Endothelial cell (in vitro differentiated cells): ENCODE measurements at regions not wholly inside any gene's neighbourhood (a gene's known extent, or its start where the extent isn't known, plus 50 kb on each side); places are given as distances from the start of the nearest gene placed in this dataset.

Experiments
- DNase-seq: peaks from one replicate; pipeline ENCODE4 v3.0.0; 2021; ENCODE audit warnings: low spot score
- H3K27ac Mint-ChIP-seq: one replicate; pipeline ENCODE4 v1.8.0; 2021; ENCODE audit warnings: mixed read lengths, inconsistent platforms; ENCODE audit not compliant: unreplicated experiment
- H3K27me3 Mint-ChIP-seq: one replicate; pipeline ENCODE4 v1.8.0; 2021; ENCODE audit warnings: mild to moderate bottlenecking, moderate library complexity, mixed read lengths, inconsistent platforms; ENCODE audit not compliant: unreplicated experiment
- H3K36me3 Mint-ChIP-seq: one replicate; pipeline ENCODE4 v1.8.0; 2021; ENCODE audit warnings: mild to moderate bottlenecking, low read depth, mixed read lengths, inconsistent platforms; ENCODE audit not compliant: unreplicated experiment
- H3K4me1 Mint-ChIP-seq: one replicate; pipeline ENCODE4 v1.8.0; 2021; ENCODE audit warnings: mild to moderate bottlenecking, mixed read lengths, inconsistent platforms; ENCODE audit not compliant: unreplicated experiment
- H3K4me3 Mint-ChIP-seq: one replicate; pipeline ENCODE4 v1.8.0; 2021; ENCODE audit warnings: mild to moderate bottlenecking, mixed read lengths, inconsistent platforms; ENCODE audit not compliant: unreplicated experiment
- H3K9me3 Mint-ChIP-seq: one replicate; pipeline ENCODE4 v1.8.0; 2021; ENCODE audit warnings: mixed read lengths, inconsistent platforms; ENCODE audit not compliant: unreplicated experiment
- CTCF ChIP-seq: fragments of 200-600 bp; sonication (generic); IDR thresholded peaks from one replicate; pipeline ENCODE4 v1.5.0; 2021; ENCODE audit warnings: antibody characterized with exemption; ENCODE audit not compliant: unreplicated experiment

GRCh38 chr9:31065691-31066090, 1318.8 kb upstream of the ACO1 start:
- Mint-ChIP-seq H3K36me3 (peaks cover 5% of the 10 kb centered on the region), H3K4me3 (no peak overlapping the region), H3K27ac (no peak overlapping the region), H3K9me3 (no peaks in the 10 kb centered on the region), H3K27me3 (peaks cover 5% of the 10 kb centered on the region), H3K4me1 (no peaks in the 10 kb centered on the region)
- DNase-seq, result no peak
- no peak for TF ChIP-seq CTCF

- peaks cover under 1% of the 10 kb centered on the region for H3K36me3 Mint-ChIP-seq
- no peaks in the 10 kb centered on the region for H3K4me1 Mint-ChIP-seq
- no peak overlapping the region for H3K4me3 Mint-ChIP-seq
- DNase-seq, result no peak
- no peaks in the 10 kb centered on the region for H3K9me3 Mint-ChIP-seq
- H3K27me3 Mint-ChIP-seq, result no peaks in the 10 kb centered on the region
- TF ChIP-seq CTCF, result no peak
- H3K27ac Mint-ChIP-seq, result no peak overlapping the region
These were observed 1317.0 kb upstream of the ACO1 start for GRCh38 chr9:31067418-31067817.

GRCh38 chr9:31071606-31072286, 1312.7 kb upstream of the ACO1 start:
- Mint-ChIP-seq H3K27ac (no peak overlapping the region), H3K4me1 (no peaks in the 10 kb centered on the region), H3K9me3 (no peaks in the 10 kb centered on the region), H3K4me3 (no peak overlapping the region), H3K27me3 (no peaks in the 10 kb centered on the region), H3K36me3 (no peaks in the 10 kb centered on the region)
- DNase-seq, result no peak
- no peak for TF ChIP-seq CTCF

- Mint-ChIP-seq H3K27ac (no peak overlapping the region), H3K27me3 (no peaks in the 10 kb centered on the region), H3K4me1 (no peaks in the 10 kb centered on the region), H3K4me3 (no peak overlapping the region), H3K9me3 (no peaks in the 10 kb centered on the region), H3K36me3 (no peaks in the 10 kb centered on the region)
- no peak for TF ChIP-seq CTCF
- no peak for DNase-seq
These were observed 1306.3 kb upstream of the ACO1 start for GRCh38 chr9:31078175-31078574.

GRCh38 chr9:31084350-31084749, 1300.1 kb upstream of the ACO1 start:
- Mint-ChIP-seq H3K4me1 (no peaks in the 10 kb centered on the region), H3K27ac (no peak overlapping the region), H3K27me3 (no peaks in the 10 kb centered on the region), H3K36me3 (no peaks in the 10 kb centered on the region), H3K4me3 (no peak overlapping the region), H3K9me3 (no peaks in the 10 kb centered on the region)
- DNase-seq, result no peak
- TF ChIP-seq CTCF, result no peak
